Sciatic nerve (tissue), 2 donors: ENCODE measurements at regions not wholly inside any gene's neighbourhood (a gene's known extent, or its start where the extent isn't known, plus 50 kb on each side); places are given as distances from the start of the nearest gene placed in this dataset.

Experiments
- ATAC-seq: fragments of 200-7000 bp; cut with Tn5 transposase; one replicate; pipeline ENCODE4 v1.9.1; 2020; ENCODE audit warnings: mild to moderate bottlenecking, moderate library complexity
- DNase-seq: peaks from one replicate; pipeline ENCODE4 v3.0.0-alpha.2; 2020; ENCODE audit warnings: low spot score
- intact Hi-C: fragments of 100-400 bp; cut with DNase I; formaldehyde crosslinking; loops from one replicate; pipeline ENCODE4 v1.14.2; 2022
- donor health status: DM: no; HTN: no; CAD: no.
- donor health status: DM: no; HTN: no; CAD: no.

DNA sequence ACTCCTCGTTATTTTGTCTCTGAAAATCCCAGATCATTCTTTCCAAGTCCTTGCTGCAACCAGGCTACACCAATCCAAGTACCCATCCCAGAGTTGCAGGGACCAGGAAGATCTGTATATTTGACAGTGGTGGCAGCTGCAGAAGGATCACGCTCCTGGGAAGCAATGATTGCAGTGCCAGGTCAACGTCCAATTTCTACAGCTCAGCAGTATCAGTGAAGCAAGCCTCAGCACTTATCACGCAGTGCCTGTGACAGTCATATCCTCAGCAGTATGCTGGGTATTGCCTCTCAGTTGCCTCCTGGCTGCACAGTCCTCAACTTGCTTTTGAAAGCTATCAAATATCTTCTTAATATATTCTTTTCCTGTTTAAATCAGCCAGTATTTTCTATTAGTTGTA lies 66.7 kb downstream of the BARHL2 start:
- intact Hi-C loops, result no loop called here
- no peak for ATAC-seq

DNA sequence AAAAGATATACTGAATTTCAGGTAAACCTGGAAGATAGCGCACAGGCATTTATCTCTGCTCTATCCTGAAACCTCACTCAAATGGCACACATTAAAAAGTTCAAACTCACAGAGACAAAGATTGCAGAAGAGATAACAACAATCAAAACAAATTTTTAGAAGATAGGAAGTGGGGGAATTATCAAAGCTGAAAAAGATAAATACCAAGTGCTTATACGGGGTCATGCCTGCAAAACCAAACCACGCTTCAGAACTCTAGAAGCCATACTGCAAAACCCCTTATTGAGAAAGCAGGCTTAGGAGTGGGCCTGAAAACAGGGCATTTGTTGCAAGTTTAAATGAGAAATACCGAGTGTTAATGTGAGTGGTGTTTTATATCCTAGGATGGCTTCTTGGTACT lies 76.8 kb downstream of the BARHL2 start:
- DNase-seq (no peak), ATAC-seq (no peak)
- intact Hi-C loops, result no loop called here

More for the DNA sequence above, 66.7 kb downstream of the BARHL2 start:
- DNase-seq, result no peak

DNA sequence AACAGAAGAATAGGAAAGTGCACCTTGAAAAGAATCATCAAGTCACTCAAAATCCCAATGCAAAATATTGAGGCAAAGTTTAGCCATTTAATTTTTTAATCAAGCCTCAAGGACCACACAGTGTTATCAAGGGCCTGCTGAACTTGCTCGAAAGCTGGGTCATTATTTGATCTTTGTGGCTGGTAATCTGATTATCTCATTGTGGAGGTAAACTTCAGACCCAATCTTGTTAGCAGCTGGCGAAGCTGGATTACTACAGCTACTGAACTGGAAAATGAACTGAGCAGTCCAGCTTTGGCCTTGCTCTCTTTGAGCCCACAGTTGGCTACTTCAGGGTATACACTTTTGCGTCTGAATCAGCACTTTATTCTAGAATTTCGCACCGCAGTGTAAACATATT lies 94.4 kb downstream of the BARHL2 start:
- no peak for ATAC-seq
- intact Hi-C loops, result no loop called here

GRCh38 chr1:90621986-90622385 lies 95.1 kb downstream of the BARHL2 start:
- intact Hi-C loops, result no loop called here
- DNase-seq (no peak), ATAC-seq (no peak)

More for the DNA sequence above, 94.4 kb downstream of the BARHL2 start:
- DNase-seq, result no peak

- ATAC-seq, result no peak
- intact Hi-C loops, result no loop called here
- DNase-seq, result no peak
These were observed 100.7 kb downstream of the BARHL2 start for GRCh38 chr1:90616395-90616794.

- intact Hi-C loops, result no loop called here
- no peak for ATAC-seq
- no peak for DNase-seq
These were observed 102.2 kb downstream of the BARHL2 start for GRCh38 chr1:90614872-90615271.

DNA sequence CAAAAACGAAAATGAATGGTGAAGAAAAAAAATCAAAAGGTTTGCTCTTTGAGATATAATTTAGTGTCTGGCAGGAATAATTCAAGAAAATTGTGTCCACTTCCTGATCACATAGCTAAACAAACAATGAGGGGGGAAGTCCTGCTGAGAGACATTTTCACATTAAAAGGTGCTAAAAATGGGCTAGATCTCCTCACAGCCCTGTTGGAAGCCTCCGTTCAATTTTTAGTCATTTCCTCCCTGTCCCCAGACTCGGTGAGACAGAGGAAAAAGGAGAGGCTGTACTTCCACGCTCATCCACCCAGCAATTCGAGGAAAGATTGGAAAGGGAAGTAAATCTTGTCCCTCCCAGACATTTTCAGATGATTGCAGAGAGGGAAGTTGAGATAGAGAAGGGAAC lies 103.7 kb downstream of the BARHL2 start:
- ATAC-seq (no peak), DNase-seq (no peak)
- intact Hi-C loops, result no loop called here

- ATAC-seq (no peak), DNase-seq (no peak)
- intact Hi-C loops, result no loop called here
These were observed 105.1 kb downstream of the BARHL2 start for GRCh38 chr1:90612033-90612432.

DNA sequence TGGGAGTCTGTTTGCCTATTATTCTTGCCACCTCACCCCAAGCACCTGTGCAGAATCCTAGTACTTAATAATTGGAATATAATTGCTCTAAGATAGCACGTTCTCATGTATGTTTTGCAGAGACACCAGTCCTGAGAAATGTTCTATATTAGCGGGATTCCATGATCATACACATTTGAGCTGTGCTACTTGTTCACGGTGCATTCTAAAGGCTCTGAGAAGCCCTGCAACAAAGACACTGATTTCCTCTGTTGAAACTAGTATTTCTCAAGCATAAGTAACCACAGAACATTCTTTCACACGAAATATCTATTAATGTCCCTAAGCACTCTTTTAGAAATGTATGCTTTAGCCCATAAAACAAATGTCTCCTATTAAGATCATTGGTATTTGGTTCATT lies 109.4 kb downstream of the BARHL2 start:
- DNase-seq, result no peak
- intact Hi-C loops, result no loop called here
- ATAC-seq, result no peak

DNA sequence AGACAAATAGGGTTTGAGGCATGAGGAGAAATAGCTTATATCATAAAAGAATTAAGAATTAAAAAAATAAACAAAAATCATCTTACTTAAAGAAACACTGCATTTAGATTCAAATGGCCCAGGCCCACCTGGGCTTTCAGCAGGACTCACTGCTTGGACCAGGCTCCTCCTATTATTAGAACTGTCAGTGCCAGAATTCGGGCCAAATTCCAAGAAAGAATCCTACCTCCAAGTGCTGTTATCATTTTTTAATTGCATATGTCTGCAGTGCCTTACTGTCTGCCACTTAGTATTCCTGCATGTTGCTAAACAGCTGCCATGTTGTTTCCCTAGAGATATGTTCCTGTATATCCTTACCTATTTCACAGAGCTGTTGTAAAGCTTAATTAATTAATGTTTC lies 112.0 kb downstream of the BARHL2 start:
- no peak for DNase-seq
- intact Hi-C loops, result no loop called here
- ATAC-seq, result no peak

- intact Hi-C loops, result no loop called here
- ATAC-seq (no peak), DNase-seq (no peak)
These were observed 123.8 kb downstream of the BARHL2 start for GRCh38 chr1:90593312-90593711.

- ATAC-seq, result no peak
- no peak for DNase-seq
- intact Hi-C loops, result no loop called here
These were observed 125.1 kb downstream of the BARHL2 start for GRCh38 chr1:90591970-90592356.

GRCh38 chr1:90591355-90591969 lies 125.6 kb downstream of the BARHL2 start:
- intact Hi-C loops, result no loop called here
- DNase-seq (no peak), ATAC-seq (no peak)

- ATAC-seq (no peak), DNase-seq (no peak)
- intact Hi-C loops, result no loop called here
These were observed 136.9 kb downstream of the BARHL2 start for GRCh38 chr1:90580176-90580575.

- intact Hi-C loops, result no loop called here
- ATAC-seq, result no peak
- DNase-seq, result no peak
These were observed 137.8 kb downstream of the BARHL2 start for GRCh38 chr1:90579212-90579802.

- ATAC-seq, result no peak
- intact Hi-C loops, result no loop called here
- no peak for DNase-seq
These were observed 142.3 kb downstream of the BARHL2 start for GRCh38 chr1:90574692-90575370.

DNA sequence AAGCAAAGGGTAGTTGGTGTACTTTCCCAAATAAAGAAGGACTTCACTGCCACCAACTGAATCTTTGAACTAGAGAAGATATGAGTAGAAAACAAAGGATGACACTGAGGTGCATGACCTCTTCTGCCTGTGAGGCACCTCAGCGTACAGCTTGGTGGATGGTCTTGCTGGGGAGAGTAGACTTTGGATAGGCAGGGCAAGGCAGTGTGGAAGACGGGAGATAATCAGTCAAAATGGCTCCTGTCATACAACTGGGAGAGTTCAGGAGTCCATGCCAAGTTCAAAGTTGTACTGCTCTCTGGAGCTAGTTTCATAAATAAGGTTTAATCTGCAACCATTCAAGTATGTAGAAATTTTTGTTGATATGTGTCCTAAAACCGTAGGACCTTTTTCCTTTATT lies 143.4 kb downstream of the BARHL2 start:
- intact Hi-C loops, result no loop called here
- no peak for ATAC-seq

GRCh38 chr1:90572446-90572845 lies 144.7 kb downstream of the BARHL2 start:
- intact Hi-C loops, result no loop called here
- ATAC-seq, result no peak
- DNase-seq, result no peak

More for the DNA sequence above, 143.4 kb downstream of the BARHL2 start:
- DNase-seq, result no peak

DNA sequence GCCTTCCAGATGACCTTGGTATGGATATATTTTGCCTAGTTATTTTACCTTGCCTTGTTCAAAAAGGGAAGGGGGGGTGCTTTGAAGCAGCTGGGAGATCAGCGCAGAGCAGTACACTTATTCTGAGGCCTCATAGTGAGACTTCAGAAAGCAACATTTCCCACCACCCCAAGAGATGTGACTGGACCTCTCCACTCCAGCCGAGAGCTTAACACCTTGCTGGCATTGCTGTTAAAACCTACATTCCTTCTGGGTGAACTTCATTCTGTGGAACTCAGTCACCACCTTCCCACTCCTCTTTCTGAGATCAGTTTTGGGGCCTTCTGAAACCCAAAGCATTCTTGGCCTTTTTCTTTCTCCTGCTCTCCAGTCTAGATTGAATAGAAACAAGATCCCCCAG lies 148.7 kb downstream of the BARHL2 start:
- no peak for DNase-seq
- ATAC-seq, result no peak
- intact Hi-C loops, result no loop called here

GRCh38 chr1:90564164-90564563 lies 152.9 kb downstream of the BARHL2 start:
- no peak for DNase-seq
- no peak for ATAC-seq
- intact Hi-C loops, result no loop called here

- no peak for ATAC-seq
- DNase-seq, result no peak
- intact Hi-C loops, result no loop called here
These were observed 154.2 kb downstream of the BARHL2 start for GRCh38 chr1:90562892-90563291.
